HepG2 (cell line): ENCODE measurements at regions not wholly inside any gene's neighbourhood (a gene's known extent, or its start where the extent isn't known, plus 50 kb on each side); places are given as distances from the start of the nearest gene placed in this dataset.

Experiments used
- NFYB ChIP-seq: sonication (generic); formaldehyde crosslinking; IDR thresholded peaks from 2 replicates; pipeline ENCODE4 v1.4.0; 2020; ENCODE audit warnings: missing genetic modification reagents
- POLR2AphosphoS5 ChIP-seq: IDR thresholded peaks from 2 replicates; pipeline ENCODE4 v1.6.1; 2012; ENCODE audit warnings: low read depth, low read length
- TAF1 ChIP-seq: sonication (generic); formaldehyde crosslinking; IDR thresholded peaks from 2 replicates; pipeline ENCODE4 v1.4.0; 2020; ENCODE audit warnings: missing genetic modification reagents
- USF2 ChIP-seq, 2 experiments: sonication (generic) in 1 of 2; formaldehyde crosslinking in 1 of 2; IDR thresholded peaks; 2 replicates each; pipeline versions ENCODE4 v1.5.1 to v1.6.1; 2011 to 2020; ENCODE audit warnings: borderline replicate concordance in 1 of 2, low read depth in 1 of 2, low read length in 1 of 2, mild to moderate bottlenecking in 1 of 2, missing genetic modification reagents in 1 of 2, moderate library complexity in 1 of 2

GRCh38 chr16:14350626-14351025 is 279.4 kb downstream of the PARN start:
- no peak for TF ChIP-seq POLR2AphosphoS5
- TF ChIP-seq USF2 (IDR thresholded peaks at IDR 0.05; ENCODE audit: low read depth, low read length): no peak
- TF ChIP-seq USF2 (CRISPR knock-in tag; IDR thresholded peaks at IDR 0.05; ENCODE audit: borderline replicate concordance): no peak
- no peak for TF ChIP-seq NFYB (CRISPR knock-in tag)
- TF ChIP-seq TAF1 (CRISPR knock-in tag): no peak
